ENCODE measurements at regions not wholly inside any gene's neighbourhood (a gene's known extent, or its start where the extent isn't known, plus 50 kb on each side); places are given as distances from the start of the nearest gene placed in this dataset.

GRCh38 chr9:581673-582497 is 259.6 kb upstream of the DMRT1 start:
- H3K9me3 Mint-ChIP-seq (ENCODE audit: unreplicated experiment): no peaks in the 10 kb centered on the region
- no peak for DNase-seq (ENCODE audit: extremely low spot score, unreplicated experiment)
- H3K36me3 Mint-ChIP-seq (ENCODE audit: unreplicated experiment): no peaks in the 10 kb centered on the region
- no peaks in the 10 kb centered on the region for H3K27me3 Mint-ChIP-seq (ENCODE audit: unreplicated experiment)
- H3K27ac Mint-ChIP-seq (ENCODE audit: unreplicated experiment): no peak overlapping the region
- no peak overlapping the region for H3K4me3 Mint-ChIP-seq (ENCODE audit: unreplicated experiment)
- peak; percentile 38 for TF ChIP-seq CTCF (IDR thresholded peaks at IDR 0.05)
- H3K4me1 Mint-ChIP-seq (ENCODE audit: unreplicated experiment): no peaks in the 10 kb centered on the region

GRCh38 chr9:582775-583174 is 258.7 kb upstream of the DMRT1 start:
- H3K4me3 Mint-ChIP-seq (ENCODE audit: unreplicated experiment): no peak overlapping the region
- no peak overlapping the region for H3K27ac Mint-ChIP-seq (ENCODE audit: unreplicated experiment)
- DNase-seq (ENCODE audit: extremely low spot score, unreplicated experiment): no peak
- H3K36me3 Mint-ChIP-seq (ENCODE audit: unreplicated experiment): no peaks in the 10 kb centered on the region
- no peaks in the 10 kb centered on the region for H3K4me1 Mint-ChIP-seq (ENCODE audit: unreplicated experiment)
- peaks cover 3% of the 10 kb centered on the region for H3K27me3 Mint-ChIP-seq (ENCODE audit: unreplicated experiment)
- no peak for TF ChIP-seq CTCF (IDR thresholded peaks at IDR 0.05)
- H3K9me3 Mint-ChIP-seq (ENCODE audit: unreplicated experiment): no peaks in the 10 kb centered on the region

- DNase-seq (ENCODE audit: extremely low spot score, unreplicated experiment): no peak
- Mint-ChIP-seq H3K4me3 (ENCODE audit: unreplicated experiment) (no peak overlapping the region), H3K4me1 (ENCODE audit: unreplicated experiment) (no peaks in the 10 kb centered on the region), H3K27me3 (ENCODE audit: unreplicated experiment) (peaks cover 17% of the 10 kb centered on the region), H3K27ac (ENCODE audit: unreplicated experiment) (no peak overlapping the region), H3K36me3 (ENCODE audit: unreplicated experiment) (no peaks in the 10 kb centered on the region), H3K9me3 (ENCODE audit: unreplicated experiment) (no peaks in the 10 kb centered on the region)
- no peak for TF ChIP-seq CTCF (IDR thresholded peaks at IDR 0.05)
Observed at GRCh38 chr9:587527-587926, 254.0 kb upstream of the DMRT1 start.

- Mint-ChIP-seq H3K4me3 (ENCODE audit: unreplicated experiment) (no peak overlapping the region), H3K36me3 (ENCODE audit: unreplicated experiment) (no peaks in the 10 kb centered on the region), H3K27me3 (ENCODE audit: unreplicated experiment) (peaks cover 26% of the 10 kb centered on the region), H3K9me3 (ENCODE audit: unreplicated experiment) (no peaks in the 10 kb centered on the region), H3K27ac (ENCODE audit: unreplicated experiment) (no peak overlapping the region), H3K4me1 (ENCODE audit: unreplicated experiment) (no peaks in the 10 kb centered on the region)
- no peak for DNase-seq (ENCODE audit: extremely low spot score, unreplicated experiment)
- TF ChIP-seq CTCF (IDR thresholded peaks at IDR 0.05): no peak
Observed at GRCh38 chr9:588981-589380, 252.5 kb upstream of the DMRT1 start.

GRCh38 chr9:589723-590122 is 251.8 kb upstream of the DMRT1 start:
- no peak for DNase-seq (ENCODE audit: extremely low spot score, unreplicated experiment)
- no peak overlapping the region for H3K4me3 Mint-ChIP-seq (ENCODE audit: unreplicated experiment)
- no peaks in the 10 kb centered on the region for H3K4me1 Mint-ChIP-seq (ENCODE audit: unreplicated experiment)
- H3K9me3 Mint-ChIP-seq (ENCODE audit: unreplicated experiment): no peaks in the 10 kb centered on the region
- H3K27me3 Mint-ChIP-seq (ENCODE audit: unreplicated experiment): peaks cover 30% of the 10 kb centered on the region
- no peaks in the 10 kb centered on the region for H3K36me3 Mint-ChIP-seq (ENCODE audit: unreplicated experiment)
- TF ChIP-seq CTCF (IDR thresholded peaks at IDR 0.05): no peak
- H3K27ac Mint-ChIP-seq (ENCODE audit: unreplicated experiment): no peak overlapping the region

Measured in osteocyte (in vitro differentiated cells).